Activated B cell treated with CpG ODN at 0.5 μM for 24 hours (primary cell): ENCODE measurements at regions not wholly inside any gene's neighbourhood (a gene's known extent, or its start where the extent isn't known, plus 50 kb on each side); places are given as distances from the start of the nearest gene placed in this dataset.

ENCODE experiments used
- ATAC-seq: fragments of 200-7000 bp; cut with Tn5 transposase; one replicate; pipeline ENCODE4 v1.10.0; 2021; ENCODE audit warnings: low read depth, mild to moderate bottlenecking, moderate library complexity
- CTCF ChIA-PET: fragments of 350-600 bp; sonication (Branson Sonifier 250); formaldehyde crosslinking; loops from one replicate; lab custom pipeline; 2021; ENCODE audit warnings: antibody characterized with exemption; lab: Charles Lee
- POLR2A ChIA-PET: fragments of 350-600 bp; sonication (Branson Sonifier 250); formaldehyde crosslinking; loops from one replicate; lab custom pipeline; 2021; ENCODE audit warnings: antibody characterized with exemption; lab: Charles Lee
- DNase-seq: peaks from one replicate; pipeline ENCODE4 v3.0.0; 2022
- H3K27ac Mint-ChIP-seq: one replicate; pipeline ENCODE4 v1.8.0; 2020; ENCODE audit warnings: mixed read lengths
- H3K27me3 Mint-ChIP-seq: one replicate; pipeline ENCODE4 v1.8.0; 2021; ENCODE audit warnings: mixed read lengths
- H3K36me3 Mint-ChIP-seq: one replicate; pipeline ENCODE4 v1.8.0; 2021; ENCODE audit warnings: low read depth, mixed read lengths
- H3K4me1 Mint-ChIP-seq: one replicate; pipeline ENCODE4 v1.8.0; 2021; ENCODE audit warnings: mixed read lengths
- H3K4me3 Mint-ChIP-seq: one replicate; pipeline ENCODE4 v1.8.0; 2020; ENCODE audit warnings: mild to moderate bottlenecking, mixed read lengths
- H3K9me3 Mint-ChIP-seq: one replicate; pipeline ENCODE4 v1.8.0; 2020; ENCODE audit warnings: mixed read lengths
- CTCF ChIP-seq: fragments of 200-600 bp; IDR thresholded peaks from one replicate; pipeline ENCODE4 v1.8.0; 2022; ENCODE audit warnings: antibody characterized with exemption, mild to moderate bottlenecking
- intact Hi-C: fragments of 100-400 bp; cut with micrococcal nuclease; formaldehyde crosslinking; loops from one replicate; pipeline ENCODE4 v1.15.1; 2024

GRCh38 chr10:21052072-21052708 is 155.1 kb upstream of the NEBL start:
- H3K27me3 Mint-ChIP-seq: no peaks in the 10 kb centered on the region
- ATAC-seq: no peak
- H3K4me3 Mint-ChIP-seq: no peak overlapping the region
- H3K27ac Mint-ChIP-seq: no peak overlapping the region
- ChIA-PET POLR2A (interaction anchor here (0.7 kb wide), 1 partner anchor 1259 kb away, joined by 3 read pairs; no protein-coding TSS in a partner anchor), CTCF (no interaction called here)
- TF ChIP-seq CTCF: no peak
- peaks cover 13% of the 10 kb centered on the region for H3K9me3 Mint-ChIP-seq
- no peaks in the 10 kb centered on the region for H3K4me1 Mint-ChIP-seq
- no peaks in the 10 kb centered on the region for H3K36me3 Mint-ChIP-seq
- no peak for DNase-seq
- intact Hi-C loops: no loop called here

GRCh38 chr10:21049482-21049881 is 152.4 kb upstream of the NEBL start:
- ChIA-PET POLR2A (no interaction called here), CTCF (no interaction called here)
- no peaks in the 10 kb centered on the region for H3K4me1 Mint-ChIP-seq
- H3K4me3 Mint-ChIP-seq: no peak overlapping the region
- DNase-seq (no peak), ATAC-seq (no peak)
- no peaks in the 10 kb centered on the region for H3K36me3 Mint-ChIP-seq
- peaks cover 10% of the 10 kb centered on the region for H3K9me3 Mint-ChIP-seq
- no peaks in the 10 kb centered on the region for H3K27me3 Mint-ChIP-seq
- TF ChIP-seq CTCF: no peak
- H3K27ac Mint-ChIP-seq: no peak overlapping the region
- intact Hi-C loops: no loop called here

GRCh38 chr10:21048068-21048467 is 151.0 kb upstream of the NEBL start:
- H3K9me3 Mint-ChIP-seq: peaks cover 10% of the 10 kb centered on the region
- H3K27ac Mint-ChIP-seq: no peak overlapping the region
- H3K36me3 Mint-ChIP-seq: no peaks in the 10 kb centered on the region
- DNase-seq: no peak
- no peak for TF ChIP-seq CTCF
- intact Hi-C loops: no loop called here
- CTCF ChIA-PET: no interaction called here
- H3K27me3 Mint-ChIP-seq: no peaks in the 10 kb centered on the region
- no peaks in the 10 kb centered on the region for H3K4me1 Mint-ChIP-seq
- H3K4me3 Mint-ChIP-seq: no peak overlapping the region
- ATAC-seq: no peak
- POLR2A ChIA-PET: no interaction called here

- no peaks in the 10 kb centered on the region for H3K36me3 Mint-ChIP-seq
- DNase-seq (no peak), ATAC-seq (no peak)
- no peak for TF ChIP-seq CTCF
- CTCF ChIA-PET: no interaction called here
- H3K9me3 Mint-ChIP-seq: peaks cover 10% of the 10 kb centered on the region
- H3K27ac Mint-ChIP-seq: no peak overlapping the region
- POLR2A ChIA-PET: no interaction called here
- H3K27me3 Mint-ChIP-seq: no peaks in the 10 kb centered on the region
- H3K4me3 Mint-ChIP-seq: no peak overlapping the region
- intact Hi-C loops: no loop called here
- H3K4me1 Mint-ChIP-seq: no peaks in the 10 kb centered on the region
Measured at GRCh38 chr10:21047511-21047910, 150.4 kb upstream of the NEBL start.

- Mint-ChIP-seq H3K27ac (no peak overlapping the region), H3K36me3 (no peaks in the 10 kb centered on the region), H3K4me1 (no peaks in the 10 kb centered on the region), H3K27me3 (no peaks in the 10 kb centered on the region), H3K9me3 (peaks cover 8% of the 10 kb centered on the region), H3K4me3 (no peak overlapping the region)
- POLR2A ChIA-PET: no interaction called here
- DNase-seq (no peak), ATAC-seq (no peak)
- CTCF ChIA-PET: no interaction called here
- TF ChIP-seq CTCF: no peak
- intact Hi-C loops: no loop called here
Measured at GRCh38 chr10:21047096-21047495, 150.0 kb upstream of the NEBL start.
